Fibroblast of mammary gland (primary cell): ENCODE measurements at regions not wholly inside any gene's neighbourhood (a gene's known extent, or its start where the extent isn't known, plus 50 kb on each side); places are given as distances from the start of the nearest gene placed in this dataset.

Experiments used
- DNase-seq: peaks from one replicate; pipeline ENCODE4 v3.0.0-alpha.2; 2010; ENCODE audit warnings: low read depth
- H3K4me3 ChIP-seq: 2 replicates; pipeline ENCODE4 v1.5.1; 2011; ENCODE audit warnings: low read depth, mild to moderate bottlenecking, low read length, moderate library complexity; ENCODE audit not compliant: control insufficient read depth
- CTCF ChIP-seq: conservative IDR thresholded peaks from 2 replicates; pipeline ENCODE4 v1.5.1; 2011; ENCODE audit warnings: low read depth, low read length, inconsistent platforms; ENCODE audit not compliant: control insufficient read depth, insufficient read depth

GRCh38 chrX:27893871-27894270 lies 86.1 kb downstream of the MAGEB10 start:
- no peak overlapping the region for H3K4me3 ChIP-seq
- TF ChIP-seq CTCF: no peak
- no peak for DNase-seq

GRCh38 chrX:27893211-27893610 lies 85.4 kb downstream of the MAGEB10 start:
- no peak for TF ChIP-seq CTCF
- DNase-seq: no peak
- no peak overlapping the region for H3K4me3 ChIP-seq

- no peak overlapping the region for H3K4me3 ChIP-seq
- no peak for TF ChIP-seq CTCF
- DNase-seq: peak; percentile 49
Observed at GRCh38 chrX:27890611-27891010, 82.8 kb downstream of the MAGEB10 start.

- no peak overlapping the region for H3K4me3 ChIP-seq
- no peak for TF ChIP-seq CTCF
- DNase-seq: no peak
Observed at GRCh38 chrX:27889878-27890277, 82.1 kb downstream of the MAGEB10 start.

- DNase-seq: no peak
- no peak for TF ChIP-seq CTCF
Observed at GRCh38 chrX:27884654-27885053, 76.9 kb downstream of the MAGEB10 start.

GRCh38 chrX:27883468-27884092 lies 75.8 kb downstream of the MAGEB10 start:
- H3K4me3 ChIP-seq: no peak overlapping the region
- no peak for DNase-seq
- no peak for TF ChIP-seq CTCF

More at GRCh38 chrX:27884654-27885053, 76.9 kb downstream of the MAGEB10 start:
- no peak overlapping the region for H3K4me3 ChIP-seq

GRCh38 chrX:27882695-27883094 lies 74.9 kb downstream of the MAGEB10 start:
- DNase-seq: no peak
- TF ChIP-seq CTCF: no peak
- H3K4me3 ChIP-seq: no peak overlapping the region
